KMS-11 (cell line): ENCODE measurements at regions not wholly inside any gene's neighbourhood (a gene's known extent, or its start where the extent isn't known, plus 50 kb on each side); places are given as distances from the start of the nearest gene placed in this dataset.

Experiments used
- H2AFZ ChIP-seq: fragments of 200-600 bp; sonication (generic); 2 replicates; pipeline ENCODE4 v1.6.1; 2016; ENCODE audit warnings: antibody characterized with exemption, mixed run types, low read depth
- H3K27ac ChIP-seq: fragments of 200-600 bp; sonication (generic); 2 replicates; pipeline ENCODE4 v1.6.1; 2016; ENCODE audit warnings: mild to moderate bottlenecking, mixed run types
- H3K27me3 ChIP-seq: fragments of 200-600 bp; sonication (generic); 2 replicates; pipeline ENCODE4 v1.6.1; 2017; ENCODE audit warnings: mild to moderate bottlenecking, low read depth, mixed run types, moderate library complexity; ENCODE audit not compliant: insufficient read depth
- H3K36me3 ChIP-seq: fragments of 200-600 bp; sonication (generic); 2 replicates; pipeline ENCODE4 v1.6.1; 2017; ENCODE audit warnings: mild to moderate bottlenecking, mixed run types; ENCODE audit not compliant: insufficient read depth
- H3K4me1 ChIP-seq: fragments of 200-600 bp; sonication (generic); 2 replicates; pipeline ENCODE4 v1.6.1; 2016; ENCODE audit warnings: mild to moderate bottlenecking, low read depth, mixed run types; ENCODE audit not compliant: poor library complexity, severe bottlenecking
- H3K4me2 ChIP-seq: fragments of 200-600 bp; sonication (generic); 2 replicates; pipeline ENCODE4 v1.7.0; 2016; ENCODE audit warnings: mild to moderate bottlenecking, mixed run types
- H3K4me3 ChIP-seq: fragments of 200-600 bp; sonication (generic); IDR thresholded peaks from 2 replicates; pipeline ENCODE4 v1.6.1; 2017; ENCODE audit warnings: low read depth, low read length, mixed read lengths; ENCODE audit not compliant: insufficient read depth
- H3K79me2 ChIP-seq: fragments of 200-600 bp; sonication (generic); 2 replicates; pipeline ENCODE4 v1.6.1; 2016; ENCODE audit warnings: low read depth, mixed run types; ENCODE audit not compliant: insufficient read depth
- H3K9ac ChIP-seq: fragments of 200-600 bp; sonication (generic); 2 replicates; pipeline ENCODE4 v1.6.1; 2016; ENCODE audit warnings: mild to moderate bottlenecking, mixed run types
- H4K20me1 ChIP-seq: fragments of 200-600 bp; sonication (generic); 2 replicates; pipeline ENCODE4 v1.6.1; 2016; ENCODE audit warnings: mild to moderate bottlenecking, mixed run types; ENCODE audit not compliant: insufficient read depth
- CTCF ChIP-seq: fragments of 200-600 bp; sonication (generic); conservative IDR thresholded peaks from 2 replicates; pipeline ENCODE4 v1.6.1; 2017; ENCODE audit warnings: low read depth, mild to moderate bottlenecking, antibody characterized with exemption, low read length, moderate library complexity, mixed read lengths

GRCh38 chr13:78759704-78760103 is 100.7 kb upstream of the OBI1 start:
- no peaks in the 10 kb centered on the region for H3K36me3 ChIP-seq
- no peaks in the 10 kb centered on the region for H3K4me1 ChIP-seq
- H3K27me3 ChIP-seq: no peaks in the 10 kb centered on the region

GRCh38 chr13:78758549-78758948 is 99.6 kb upstream of the OBI1 start:
- no peak overlapping the region for H3K4me2 ChIP-seq

More at GRCh38 chr13:78759704-78760103, 100.7 kb upstream of the OBI1 start:
- Histone ChIP-seq H4K20me1 (no peaks in the 10 kb centered on the region), H3K79me2 (no peaks in the 10 kb centered on the region), H3K4me3 (no peak overlapping the region), H3K9ac (no peak overlapping the region), H2AFZ (no peak overlapping the region), H3K27ac (no peak overlapping the region), H3K4me2 (no peak overlapping the region)
- no peak for TF ChIP-seq CTCF

GRCh38 chr13:78753435-78753834 is 94.5 kb upstream of the OBI1 start:
- no peak overlapping the region for H3K9ac ChIP-seq
- H3K36me3 ChIP-seq: no peaks in the 10 kb centered on the region
- no peaks in the 10 kb centered on the region for H4K20me1 ChIP-seq
- H3K79me2 ChIP-seq: no peaks in the 10 kb centered on the region
- no peak for TF ChIP-seq CTCF
- H2AFZ ChIP-seq: no peak overlapping the region
- no peak overlapping the region for H3K27ac ChIP-seq
- no peaks in the 10 kb centered on the region for H3K4me1 ChIP-seq
- H3K27me3 ChIP-seq: no peaks in the 10 kb centered on the region
- no peak overlapping the region for H3K4me2 ChIP-seq
- H3K4me3 ChIP-seq: no peak overlapping the region

More at GRCh38 chr13:78758549-78758948, 99.6 kb upstream of the OBI1 start:
- no peak for TF ChIP-seq CTCF
- Histone ChIP-seq H3K9ac (no peak overlapping the region), H2AFZ (no peak overlapping the region), H3K4me1 (no peaks in the 10 kb centered on the region), H4K20me1 (no peaks in the 10 kb centered on the region), H3K27me3 (no peaks in the 10 kb centered on the region), H3K79me2 (no peaks in the 10 kb centered on the region), H3K27ac (no peak overlapping the region), H3K4me3 (no peak overlapping the region), H3K36me3 (no peaks in the 10 kb centered on the region)

- Histone ChIP-seq H3K9ac (no peak overlapping the region), H3K27ac (no peak overlapping the region), H3K79me2 (no peaks in the 10 kb centered on the region), H3K4me3 (no peak overlapping the region), H3K4me2 (no peak overlapping the region), H4K20me1 (no peaks in the 10 kb centered on the region), H2AFZ (no peak overlapping the region), H3K27me3 (no peaks in the 10 kb centered on the region), H3K4me1 (no peaks in the 10 kb centered on the region), H3K36me3 (no peaks in the 10 kb centered on the region)
- TF ChIP-seq CTCF: no peak
Measured at GRCh38 chr13:78750735-78751134, 91.8 kb upstream of the OBI1 start.
